OCI-LY1 (cell line): ENCODE measurements at regions not wholly inside any gene's neighbourhood (a gene's known extent, or its start where the extent isn't known, plus 50 kb on each side); places are given as distances from the start of the nearest gene placed in this dataset.
"Not testable (repeated sequence)": the region's sequence is repeated elsewhere in the genome, so short reads cannot be mapped to it uniquely, and the experiment has no call there.

Source experiments
- H2AFZ ChIP-seq: fragments of 200-600 bp; sonication (generic), shearing (Covaris generic); 2 replicates; pipeline ENCODE4 v1.6.0; 2014; ENCODE audit warnings: antibody characterized with exemption, mild to moderate bottlenecking, low read length
- H3F3A ChIP-seq: fragments of 200-600 bp; sonication (generic), shearing (Covaris generic); 2 replicates; pipeline ENCODE4 v1.6.0; 2014; ENCODE audit warnings: mild to moderate bottlenecking, antibody characterized with exemption, low read length, moderate library complexity; ENCODE audit not compliant: insufficient read depth
- H3K27ac ChIP-seq: fragments of 200-600 bp; sonication (generic); 2 replicates; pipeline ENCODE4 v1.5.1; 2014; ENCODE audit warnings: low read length, mixed run types, mild to moderate bottlenecking, low read depth; ENCODE audit not compliant: poor library complexity, severe bottlenecking
- H3K27me3 ChIP-seq: fragments of 200-600 bp; sonication (generic); 2 replicates; pipeline ENCODE4 v1.6.0; 2014; ENCODE audit warnings: antibody characterized with exemption, mild to moderate bottlenecking, low read length, moderate library complexity; ENCODE audit not compliant: insufficient read depth
- H3K36me3 ChIP-seq: fragments of 200-600 bp; sonication (generic); 2 replicates; pipeline ENCODE4 v1.6.1; 2014; ENCODE audit warnings: mild to moderate bottlenecking, antibody characterized with exemption, low read length, moderate library complexity, mixed read lengths; ENCODE audit not compliant: insufficient read depth
- H3K4me1 ChIP-seq: fragments of 200-600 bp; sonication (generic); 2 replicates; pipeline ENCODE4 v1.5.1; 2014; ENCODE audit warnings: mild to moderate bottlenecking, low read length, moderate library complexity; ENCODE audit not compliant: insufficient read depth, severe bottlenecking
- H3K4me2 ChIP-seq: fragments of 200-600 bp; sonication (generic), shearing (Covaris generic); 2 replicates; pipeline ENCODE4 v1.6.1; 2014; ENCODE audit warnings: low read length
- H3K4me3 ChIP-seq: fragments of 200-600 bp; sonication (generic); 2 replicates; pipeline ENCODE4 v1.5.1; 2014; ENCODE audit warnings: low read length, low read depth, mild to moderate bottlenecking, mixed read lengths; ENCODE audit not compliant: poor library complexity, severe bottlenecking
- H3K79me2 ChIP-seq: fragments of 200-600 bp; shearing (Covaris generic); 2 replicates; pipeline ENCODE4 v1.6.1; 2016; ENCODE audit warnings: mixed run types, low read length, mixed read lengths; ENCODE audit not compliant: insufficient read depth
- H3K9ac ChIP-seq: fragments of 200-600 bp; sonication (generic), shearing (Covaris generic); 2 replicates; pipeline ENCODE4 v1.6.1; 2014; ENCODE audit warnings: mild to moderate bottlenecking, low read length, mixed read lengths
- H3K9me2 ChIP-seq: fragments of 200-600 bp; sonication (generic), shearing (Covaris generic); 2 replicates; pipeline ENCODE4 v1.6.1; 2014; ENCODE audit warnings: low read depth, mild to moderate bottlenecking, low read length, mixed read lengths
- H3K9me3 ChIP-seq: fragments of 200-600 bp; shearing (Covaris generic); 2 replicates; pipeline ENCODE4 v1.6.1; 2014; ENCODE audit warnings: low read length, mixed read lengths
- H4K20me1 ChIP-seq: fragments of 200-600 bp; sonication (generic), shearing (Covaris generic); 2 replicates; pipeline ENCODE4 v1.6.0; 2016; ENCODE audit warnings: mild to moderate bottlenecking, low read length; ENCODE audit not compliant: insufficient read depth
- EZH2 ChIP-seq: fragments of 200-600 bp; sonication (generic), shearing (Covaris generic); IDR thresholded peaks from 2 replicates; pipeline ENCODE4 v1.8.0; 2017; ENCODE audit warnings: borderline replicate concordance, mixed run types, mild to moderate bottlenecking, antibody characterized with exemption, low read length, moderate library complexity, mixed read lengths
- TF ChIP-seq, protein P1 (sequence below): fragments of 200-600 bp; sonication (generic), shearing (Covaris generic); IDR thresholded peaks from 2 replicates; pipeline ENCODE4 v1.5.1; 2017; ENCODE audit warnings: mild to moderate bottlenecking, antibody characterized with exemption, low read length, moderate library complexity, mixed read lengths

DNA sequence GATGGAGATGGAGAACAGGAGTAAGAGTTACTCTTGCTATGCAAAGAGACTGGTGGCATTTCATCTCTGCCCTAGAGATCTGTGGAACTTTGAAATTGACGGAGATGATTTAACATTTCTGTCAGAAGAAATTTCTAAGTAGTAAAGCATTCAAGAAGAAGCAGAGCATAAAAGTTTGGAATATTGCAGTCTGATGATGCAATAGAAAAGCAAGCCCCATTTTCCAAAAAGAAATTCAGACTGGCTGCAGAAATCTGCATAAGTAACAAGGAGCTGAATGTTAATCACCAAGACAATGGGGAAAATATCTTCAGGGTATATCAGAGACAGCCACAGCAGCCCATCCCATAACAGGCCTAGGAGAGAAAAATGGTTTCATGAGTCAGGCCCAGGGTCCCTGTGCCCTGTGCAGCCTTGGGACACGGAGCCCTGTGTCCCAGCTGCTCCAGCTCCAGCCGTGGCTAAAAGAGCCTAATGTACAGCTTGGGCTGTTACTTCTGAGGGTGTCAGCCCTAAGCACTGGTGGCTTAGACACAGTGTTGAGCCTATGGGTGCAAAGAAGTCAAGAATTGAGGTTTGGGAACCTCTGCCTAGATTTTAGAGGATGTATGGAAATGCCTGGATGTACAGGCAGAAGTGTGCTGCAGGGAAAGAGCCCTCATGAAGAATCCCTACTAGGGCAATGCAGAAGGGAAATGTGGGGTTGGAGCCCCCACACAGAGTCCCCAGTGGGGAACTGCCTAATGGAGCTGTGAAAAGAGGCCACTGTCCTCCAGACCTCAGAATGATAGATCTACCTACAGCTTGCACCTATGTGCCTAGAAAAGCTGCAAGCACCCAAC, 616.6 kb downstream of the SLC16A7 start:
- no peaks in the 10 kb centered on the region for H4K20me1 ChIP-seq
- no peak overlapping the region for H3K4me3 ChIP-seq
- H3K27me3 ChIP-seq = no peaks in the 10 kb centered on the region
- H3F3A ChIP-seq = no peaks in the 10 kb centered on the region
- no peaks in the 10 kb centered on the region for H3K79me2 ChIP-seq
- TF ChIP-seq EZH2 = no peak
- TF ChIP-seq, protein P1, sequence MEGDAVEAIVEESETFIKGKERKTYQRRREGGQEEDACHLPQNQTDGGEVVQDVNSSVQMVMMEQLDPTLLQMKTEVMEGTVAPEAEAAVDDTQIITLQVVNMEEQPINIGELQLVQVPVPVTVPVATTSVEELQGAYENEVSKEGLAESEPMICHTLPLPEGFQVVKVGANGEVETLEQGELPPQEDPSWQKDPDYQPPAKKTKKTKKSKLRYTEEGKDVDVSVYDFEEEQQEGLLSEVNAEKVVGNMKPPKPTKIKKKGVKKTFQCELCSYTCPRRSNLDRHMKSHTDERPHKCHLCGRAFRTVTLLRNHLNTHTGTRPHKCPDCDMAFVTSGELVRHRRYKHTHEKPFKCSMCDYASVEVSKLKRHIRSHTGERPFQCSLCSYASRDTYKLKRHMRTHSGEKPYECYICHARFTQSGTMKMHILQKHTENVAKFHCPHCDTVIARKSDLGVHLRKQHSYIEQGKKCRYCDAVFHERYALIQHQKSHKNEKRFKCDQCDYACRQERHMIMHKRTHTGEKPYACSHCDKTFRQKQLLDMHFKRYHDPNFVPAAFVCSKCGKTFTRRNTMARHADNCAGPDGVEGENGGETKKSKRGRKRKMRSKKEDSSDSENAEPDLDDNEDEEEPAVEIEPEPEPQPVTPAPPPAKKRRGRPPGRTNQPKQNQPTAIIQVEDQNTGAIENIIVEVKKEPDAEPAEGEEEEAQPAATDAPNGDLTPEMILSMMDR = no peak
- H3K36me3 ChIP-seq = no peaks in the 10 kb centered on the region
- H3K9ac ChIP-seq = no peak overlapping the region
- no peak overlapping the region for H2AFZ ChIP-seq
- no peak overlapping the region for H3K27ac ChIP-seq
- H3K9me2 ChIP-seq = no peaks in the 10 kb centered on the region
- no peaks in the 10 kb centered on the region for H3K4me1 ChIP-seq
- H3K9me3 ChIP-seq = no peaks in the 10 kb centered on the region
- no peak overlapping the region for H3K4me2 ChIP-seq

DNA sequence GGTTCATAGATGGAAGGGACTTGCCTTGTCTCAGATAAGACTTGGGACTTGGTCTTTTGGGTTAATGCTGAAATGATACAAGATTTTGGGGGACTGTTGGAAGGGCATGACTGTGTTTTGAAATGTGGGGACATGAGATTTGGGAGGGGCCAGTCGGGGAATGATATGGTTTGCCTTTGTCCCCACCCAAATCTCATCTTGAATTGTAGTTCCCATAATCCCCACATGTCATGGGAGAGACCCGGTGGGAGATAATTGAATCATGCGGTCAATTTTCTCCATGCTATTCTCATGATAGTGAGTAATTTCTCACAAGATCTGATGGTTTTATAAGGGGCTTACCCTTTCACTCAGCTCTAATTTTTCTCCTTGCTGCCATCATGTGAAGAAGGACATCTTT, 617.4 kb downstream of the SLC16A7 start:
- not testable (repeated sequence) for H3K4me2 ChIP-seq, H3K79me2 ChIP-seq, H3K27me3 ChIP-seq, H4K20me1 ChIP-seq, H3K4me1 ChIP-seq, H3K9me2 ChIP-seq, H3K36me3 ChIP-seq, H2AFZ ChIP-seq, H3K27ac ChIP-seq, H3K9me3 ChIP-seq, H3K9ac ChIP-seq, H3K4me3 ChIP-seq, H3F3A ChIP-seq

DNA sequence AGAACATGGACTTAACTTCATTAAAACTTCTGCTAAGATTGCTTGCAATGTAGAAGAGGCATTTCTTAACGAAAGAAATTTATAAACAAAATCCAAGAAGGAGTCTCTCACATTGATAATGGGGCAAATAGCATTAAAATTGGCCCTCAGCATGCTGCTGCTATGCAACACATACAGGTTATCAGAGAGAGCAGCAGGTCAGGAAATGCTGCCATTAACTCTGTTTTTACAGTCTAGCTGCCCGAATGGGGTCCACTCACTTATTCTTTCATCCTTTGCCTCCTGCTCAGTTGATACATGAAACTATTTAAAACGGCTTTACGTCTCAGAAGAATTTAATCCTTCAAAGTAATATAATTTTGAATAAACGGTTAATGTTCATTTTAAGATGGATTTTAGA, 620.4 kb downstream of the SLC16A7 start:
- H3K4me2 ChIP-seq = no peak overlapping the region
- H3K36me3 ChIP-seq = no peaks in the 10 kb centered on the region
- H3K79me2 ChIP-seq = no peaks in the 10 kb centered on the region
- no peak overlapping the region for H3K27ac ChIP-seq
- no peaks in the 10 kb centered on the region for H3K9me3 ChIP-seq
- no peaks in the 10 kb centered on the region for H3K9me2 ChIP-seq
- H3K9ac ChIP-seq = no peak overlapping the region
- no peaks in the 10 kb centered on the region for H3K27me3 ChIP-seq
- no peak overlapping the region for H2AFZ ChIP-seq
- H4K20me1 ChIP-seq = no peaks in the 10 kb centered on the region
- no peak overlapping the region for H3K4me3 ChIP-seq
- H3F3A ChIP-seq = no peaks in the 10 kb centered on the region
- TF ChIP-seq, protein P1 = no peak
- no peak for TF ChIP-seq EZH2
- no peaks in the 10 kb centered on the region for H3K4me1 ChIP-seq

DNA sequence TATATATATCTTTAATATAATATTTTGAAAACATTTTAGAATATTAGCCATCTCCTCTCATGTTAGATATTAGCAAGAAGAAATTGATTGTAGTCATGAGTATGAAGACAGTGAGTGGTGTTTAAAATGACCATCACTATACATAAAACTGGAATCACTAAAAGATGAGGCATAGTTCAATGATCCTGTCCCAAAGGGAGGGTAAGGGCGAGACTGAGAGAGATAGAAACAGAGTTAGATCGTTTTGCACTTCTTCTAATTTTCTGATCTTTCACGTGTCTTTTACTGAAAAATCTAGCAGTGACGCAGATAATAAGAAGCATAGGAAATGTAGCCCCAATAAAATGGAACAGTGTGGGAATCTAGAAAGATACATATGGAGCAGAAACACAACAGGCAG, 627.4 kb downstream of the SLC16A7 start:
- H3K4me1 ChIP-seq = no peaks in the 10 kb centered on the region
- H3K9ac ChIP-seq = no peak overlapping the region
- H3F3A ChIP-seq = no peaks in the 10 kb centered on the region
- H3K79me2 ChIP-seq = no peaks in the 10 kb centered on the region
- H3K27me3 ChIP-seq = no peaks in the 10 kb centered on the region
- no peak overlapping the region for H3K4me2 ChIP-seq
- H3K36me3 ChIP-seq = no peaks in the 10 kb centered on the region
- no peak overlapping the region for H2AFZ ChIP-seq
- no peaks in the 10 kb centered on the region for H3K9me3 ChIP-seq
- no peaks in the 10 kb centered on the region for H3K9me2 ChIP-seq
- H4K20me1 ChIP-seq = no peaks in the 10 kb centered on the region
- no peak overlapping the region for H3K4me3 ChIP-seq
- TF ChIP-seq, protein P1 = no peak
- TF ChIP-seq EZH2 = no peak
- H3K27ac ChIP-seq = no peak overlapping the region
